ENCODE measurements at regions not wholly inside any gene's neighbourhood (a gene's known extent, or its start where the extent isn't known, plus 50 kb on each side); places are given as distances from the start of the nearest gene placed in this dataset.

- no peak for FAIRE-seq
These were observed 370.0 kb downstream of the ZSWIM6 start for GRCh38 chr5:61701877-61702602.

GRCh38 chr5:61702784-61703183, 370.7 kb downstream of the ZSWIM6 start:
- H3K9ac ChIP-seq (ENCODE audit: low read length in 3 of 3): no peak overlapping the region
- H3K36me3 ChIP-seq (ENCODE audit: control insufficient read depth in 2 of 3, insufficient read depth in 3 of 3, low read length in 3 of 3): no peaks in the 10 kb centered on the region
- intact Hi-C loops (cut with DNase I): no loop called here
- no peaks in the 10 kb centered on the region for H3K27me3 ChIP-seq (ENCODE audit: control insufficient read depth, insufficient read depth, low read length)
- DNase-seq (no peak), FAIRE-seq (no peak)
- H3K4me3 ChIP-seq (ENCODE audit: low read length in 3 of 3): no peak overlapping the region
- no peak overlapping the region for H3K27ac ChIP-seq (ENCODE audit: low read depth in 2 of 2, low read length in 2 of 2)
- H3K4me1 ChIP-seq (ENCODE audit: control insufficient read depth in 2 of 3, insufficient read depth in 2 of 3, low read depth in 1 of 3, low read length in 3 of 3): no peaks in the 10 kb centered on the region
- no peak for TF ChIP-seq CTCF (IDR thresholded peaks at IDR 0.05; ENCODE audit: borderline replicate concordance, extremely low read depth, insufficient read depth)
- H3K9me3 ChIP-seq (ENCODE audit: control insufficient read depth in 2 of 3, insufficient read depth in 1 of 3, low read length in 3 of 3): no peaks in the 10 kb centered on the region

More at GRCh38 chr5:61701877-61702602, 370.0 kb downstream of the ZSWIM6 start:
- no peak for TF ChIP-seq CTCF (IDR thresholded peaks at IDR 0.05; ENCODE audit: borderline replicate concordance, extremely low read depth, insufficient read depth)
- DNase-seq: no peak
- Histone ChIP-seq H3K9ac (ENCODE audit: low read length in 3 of 3) (no peak overlapping the region), H3K9me3 (ENCODE audit: control insufficient read depth in 2 of 3, insufficient read depth in 1 of 3, low read length in 3 of 3) (no peaks in the 10 kb centered on the region), H3K36me3 (ENCODE audit: control insufficient read depth in 2 of 3, insufficient read depth in 3 of 3, low read length in 3 of 3) (no peaks in the 10 kb centered on the region), H3K4me1 (ENCODE audit: control insufficient read depth in 2 of 3, insufficient read depth in 2 of 3, low read depth in 1 of 3, low read length in 3 of 3) (no peaks in the 10 kb centered on the region), H3K27me3 (ENCODE audit: control insufficient read depth, insufficient read depth, low read length) (no peaks in the 10 kb centered on the region), H3K4me3 (ENCODE audit: low read length in 3 of 3) (no peak overlapping the region), H3K27ac (ENCODE audit: low read depth in 2 of 2, low read length in 2 of 2) (no peak overlapping the region)
- intact Hi-C loops (cut with DNase I): no loop called here

GRCh38 chr5:61704289-61704688, 372.2 kb downstream of the ZSWIM6 start:
- Histone ChIP-seq H3K36me3 (ENCODE audit: control insufficient read depth in 2 of 3, insufficient read depth in 3 of 3, low read length in 3 of 3) (no peaks in the 10 kb centered on the region), H3K4me1 (ENCODE audit: control insufficient read depth in 2 of 3, insufficient read depth in 2 of 3, low read depth in 1 of 3, low read length in 3 of 3) (no peaks in the 10 kb centered on the region), H3K9me3 (ENCODE audit: control insufficient read depth in 2 of 3, insufficient read depth in 1 of 3, low read length in 3 of 3) (no peaks in the 10 kb centered on the region), H3K4me3 (ENCODE audit: low read length in 3 of 3) (no peak overlapping the region), H3K9ac (ENCODE audit: low read length in 3 of 3) (no peak overlapping the region), H3K27ac (ENCODE audit: low read depth in 2 of 2, low read length in 2 of 2) (no peak overlapping the region), H3K27me3 (ENCODE audit: control insufficient read depth, insufficient read depth, low read length) (no peaks in the 10 kb centered on the region)
- intact Hi-C loops (cut with DNase I): no loop called here
- no peak for DNase-seq
- no peak for FAIRE-seq
- TF ChIP-seq CTCF (IDR thresholded peaks at IDR 0.05; ENCODE audit: borderline replicate concordance, extremely low read depth, insufficient read depth): no peak

GRCh38 chr5:61706751-61707150, 374.7 kb downstream of the ZSWIM6 start:
- intact Hi-C loops (cut with DNase I): no loop called here
- TF ChIP-seq CTCF (IDR thresholded peaks at IDR 0.05; ENCODE audit: borderline replicate concordance, extremely low read depth, insufficient read depth): no peak
- H3K27ac ChIP-seq (ENCODE audit: low read depth in 2 of 2, low read length in 2 of 2): no peak overlapping the region
- H3K27me3 ChIP-seq (ENCODE audit: control insufficient read depth, insufficient read depth, low read length): no peaks in the 10 kb centered on the region
- H3K36me3 ChIP-seq (ENCODE audit: control insufficient read depth in 2 of 3, insufficient read depth in 3 of 3, low read length in 3 of 3): no peaks in the 10 kb centered on the region
- H3K9ac ChIP-seq (ENCODE audit: low read length in 3 of 3): no peak overlapping the region
- DNase-seq (peak in 1 of 5 donors; percentile 16), FAIRE-seq (no peak)
- H3K4me3 ChIP-seq (ENCODE audit: low read length in 3 of 3): no peak overlapping the region
- no peaks in the 10 kb centered on the region for H3K9me3 ChIP-seq (ENCODE audit: control insufficient read depth in 2 of 3, insufficient read depth in 1 of 3, low read length in 3 of 3)
- no peaks in the 10 kb centered on the region for H3K4me1 ChIP-seq (ENCODE audit: control insufficient read depth in 2 of 3, insufficient read depth in 2 of 3, low read depth in 1 of 3, low read length in 3 of 3)

All from kidney (tissue), 13 donors.